NCI-H1930 (cell line): ENCODE measurements at regions not wholly inside any gene's neighbourhood (a gene's known extent, or its start where the extent isn't known, plus 50 kb on each side); places are given as distances from the start of the nearest gene placed in this dataset.
A peak's percentile ranks its signal among the peaks of the same experiment; 100 is the strongest.
"Not testable (repeated sequence)": the region's sequence is repeated elsewhere in the genome, so short reads cannot be mapped to it uniquely, and the experiment has no call there.

Source experiments
- DNase-seq, 2 experiments: peaks; one replicate each; lab custom pipeline; 2025; lab: John Stamatoyannopoulos, UW

DNA sequence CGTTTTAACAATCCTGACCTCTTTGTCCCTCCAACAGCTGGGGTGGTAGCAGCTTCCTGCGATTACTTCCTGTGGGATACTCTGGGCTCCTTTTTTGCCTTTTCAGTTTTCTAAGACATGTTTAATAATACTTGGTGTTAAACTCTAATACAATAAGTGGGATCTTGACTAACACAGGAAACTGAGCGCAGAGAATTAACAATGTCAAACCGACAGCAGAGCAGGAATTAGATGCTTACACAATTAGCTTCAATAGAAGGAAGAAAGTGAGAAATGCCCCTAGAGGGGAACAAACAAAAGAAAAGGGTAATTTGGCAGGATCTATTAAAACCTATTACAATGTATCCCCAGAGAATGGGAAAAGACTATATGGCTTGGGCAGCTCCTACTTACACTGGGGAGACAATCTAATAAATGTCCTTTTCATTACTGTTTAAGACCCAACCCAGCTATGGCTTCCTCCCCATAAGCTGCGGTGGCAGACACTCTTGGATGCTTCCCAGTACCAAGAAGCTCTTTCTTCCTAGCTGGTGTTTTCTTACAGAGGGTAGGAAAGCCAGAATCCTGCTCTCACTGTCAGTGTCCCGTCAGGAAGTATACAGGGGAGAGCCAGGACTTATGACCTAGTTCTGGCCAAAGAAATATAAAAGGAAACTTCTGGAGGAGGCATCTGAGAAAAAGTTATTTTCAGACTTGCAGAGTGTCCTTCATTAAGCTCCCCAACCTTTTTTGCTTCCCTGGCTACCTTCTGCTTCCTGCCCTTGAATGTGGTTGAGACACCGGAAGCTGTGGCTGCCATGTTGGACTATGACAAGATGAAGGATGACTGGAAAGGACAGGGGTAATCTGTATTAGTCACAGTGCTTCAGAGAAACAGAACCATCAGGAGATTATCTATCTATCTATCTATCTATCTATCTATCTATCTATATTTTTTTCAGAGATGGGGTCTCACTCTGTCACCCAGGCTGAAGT lies 194.1 kb upstream of the KBTBD8 start:
- DNase-seq = no peak

DNA sequence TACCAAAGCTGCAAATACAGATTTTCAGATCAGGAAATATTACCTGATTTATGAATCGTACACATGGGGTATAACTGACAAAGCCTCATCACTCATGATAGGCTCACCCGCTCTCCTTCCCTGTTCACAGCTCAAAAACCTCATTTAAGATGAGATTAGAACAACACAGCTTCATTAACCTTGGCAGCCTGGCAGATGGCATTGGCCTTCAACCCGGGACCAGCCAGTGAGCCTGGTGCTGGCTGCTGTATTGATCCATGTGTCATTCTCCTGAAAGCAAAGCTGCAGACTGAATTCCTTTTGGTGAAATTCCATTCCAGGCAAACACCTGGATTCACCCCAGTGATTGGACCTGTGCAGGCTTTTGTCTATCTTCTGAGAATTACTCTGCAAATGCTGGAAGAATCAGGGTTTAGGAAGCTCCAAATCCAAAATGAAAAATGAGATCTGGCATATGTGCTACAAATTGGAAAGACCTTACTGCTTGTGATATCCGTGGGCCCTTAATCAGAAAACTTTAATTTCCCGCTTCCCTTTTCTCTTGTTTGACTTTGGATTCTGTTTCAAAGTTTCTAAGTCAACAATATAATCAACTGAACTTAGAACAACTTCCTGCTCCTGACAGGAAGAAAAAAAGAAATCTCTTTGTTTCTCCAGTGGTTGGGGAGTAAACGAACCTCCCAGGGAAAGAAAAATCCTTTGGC lies 189.1 kb upstream of the KBTBD8 start:
- DNase-seq = no peak

GRCh38 chr3:66809595-66809958 lies 188.5 kb upstream of the KBTBD8 start:
- no peak for DNase-seq

GRCh38 chr3:66812136-66812535 lies 186.0 kb upstream of the KBTBD8 start:
- DNase-seq = no peak

- no peak for DNase-seq
Measured at GRCh38 chr3:66812741-66813140, 185.4 kb upstream of the KBTBD8 start.

- peak; percentile 18 to 19 for DNase-seq
Measured at GRCh38 chr3:66816090-66816761, 181.9 kb upstream of the KBTBD8 start.

DNA sequence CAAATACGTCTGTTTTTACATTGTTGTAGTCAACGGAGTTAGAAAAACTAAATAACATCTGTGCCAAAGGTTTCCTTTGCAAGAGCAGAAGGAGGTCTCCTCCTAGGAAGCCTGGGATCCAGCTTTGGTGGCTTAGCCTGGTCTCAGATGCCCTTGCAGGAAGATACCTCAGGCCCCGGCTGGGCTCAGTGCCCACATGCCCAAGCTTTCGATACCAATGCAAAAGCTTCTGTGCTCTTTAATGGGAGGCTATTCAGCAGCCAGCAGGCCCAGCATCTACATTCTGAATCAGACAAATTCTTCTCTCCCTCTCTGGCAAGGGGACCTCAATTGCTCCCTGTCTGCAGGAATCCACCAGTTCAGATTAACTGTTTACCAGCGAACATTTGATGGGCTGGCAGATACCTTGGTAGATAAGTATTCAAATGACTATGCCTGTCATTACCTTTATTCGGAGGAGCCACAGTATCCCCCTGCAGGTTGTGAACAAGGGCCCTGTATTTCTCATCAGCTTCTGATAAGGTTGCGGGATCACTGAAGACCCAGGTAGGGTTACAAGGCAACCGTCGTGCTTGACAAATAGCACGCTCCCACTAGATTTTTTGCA lies 180.1 kb upstream of the KBTBD8 start:
- no peak for DNase-seq

GRCh38 chr3:66819993-66820501 lies 178.1 kb upstream of the KBTBD8 start:
- no peak for DNase-seq

DNA sequence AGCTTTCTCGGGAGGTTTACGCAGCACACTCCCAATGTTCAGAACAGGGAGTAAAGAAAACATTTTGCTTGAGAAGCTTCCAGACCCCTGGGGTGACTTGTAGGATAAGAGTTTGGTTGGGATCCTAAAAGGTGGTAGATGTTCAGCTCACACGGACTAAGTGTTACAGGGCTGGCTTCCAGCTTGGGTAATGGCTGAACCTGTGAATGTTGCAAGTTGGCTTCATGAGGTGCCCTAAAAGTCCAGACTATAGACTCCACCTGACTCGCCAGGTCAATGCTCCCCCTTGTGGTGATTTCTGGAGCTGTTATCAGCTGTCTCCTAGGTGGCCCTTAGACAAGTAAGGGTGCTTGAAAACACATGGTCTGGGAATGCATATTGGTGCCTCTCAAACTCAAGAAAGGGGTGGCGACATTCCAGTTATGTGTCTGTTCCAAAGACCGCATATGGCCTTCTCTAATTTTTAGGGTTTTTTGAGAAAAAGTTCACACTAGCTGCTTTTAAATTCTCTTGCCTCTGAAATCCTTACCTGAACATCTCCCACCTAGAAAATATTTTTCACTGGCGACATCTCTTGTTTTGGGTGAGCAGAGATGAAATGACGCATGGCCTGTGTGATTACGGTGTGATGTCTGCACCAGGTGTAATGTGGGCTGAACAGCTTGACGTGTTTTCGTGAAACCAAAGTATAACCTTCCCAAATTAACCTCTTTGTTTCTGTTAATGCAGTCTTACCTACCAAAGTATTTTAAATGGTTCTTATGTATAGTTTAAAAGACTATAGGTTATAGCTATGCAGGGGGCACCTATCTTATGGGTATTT lies 175.7 kb upstream of the KBTBD8 start:
- DNase-seq = peak in 1 of 2 experiments; percentile 1

DNA sequence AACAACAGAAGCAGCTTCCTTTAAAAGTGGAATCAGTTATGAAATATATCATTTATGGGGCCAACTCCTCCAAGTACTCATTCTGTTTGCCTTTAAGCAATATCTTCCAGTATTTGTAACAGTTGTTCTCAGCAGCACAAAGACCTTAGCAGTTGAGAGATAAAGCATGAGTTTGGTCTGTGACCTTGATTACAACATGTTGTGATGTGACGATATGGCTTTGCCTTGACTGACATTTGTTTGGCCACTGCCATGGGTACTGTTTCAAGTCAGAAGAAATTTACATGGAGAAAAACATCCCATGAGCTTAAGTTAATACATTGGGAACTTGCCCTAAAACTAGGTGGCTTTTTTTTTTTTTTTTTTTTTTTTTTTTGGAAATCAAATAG lies 175.1 kb upstream of the KBTBD8 start:
- no peak for DNase-seq

GRCh38 chr3:66823532-66823931 lies 174.6 kb upstream of the KBTBD8 start:
- no peak for DNase-seq

DNA sequence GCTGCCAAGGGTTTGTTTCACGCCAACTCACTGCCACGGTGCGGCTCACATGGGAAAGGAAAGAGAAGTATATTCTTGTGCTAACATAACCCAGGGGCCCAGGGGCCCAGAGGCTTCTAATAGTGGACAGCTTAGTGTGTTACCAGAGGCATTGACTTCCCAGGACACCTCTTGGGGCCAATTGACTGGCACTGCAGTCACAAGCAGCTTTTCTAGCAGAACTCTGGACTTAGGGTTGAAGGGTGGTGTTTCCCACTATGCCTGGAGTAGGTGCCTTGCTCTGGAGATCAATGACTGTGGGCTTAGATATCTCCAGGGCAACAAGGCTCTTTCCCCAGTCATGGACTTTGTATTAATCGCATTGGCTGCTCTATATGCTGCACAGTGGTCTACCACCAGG lies 172.7 kb upstream of the KBTBD8 start:
- DNase-seq = no peak

- DNase-seq = no peak
Measured at GRCh38 chr3:66827726-66828125, 170.4 kb upstream of the KBTBD8 start.

DNA sequence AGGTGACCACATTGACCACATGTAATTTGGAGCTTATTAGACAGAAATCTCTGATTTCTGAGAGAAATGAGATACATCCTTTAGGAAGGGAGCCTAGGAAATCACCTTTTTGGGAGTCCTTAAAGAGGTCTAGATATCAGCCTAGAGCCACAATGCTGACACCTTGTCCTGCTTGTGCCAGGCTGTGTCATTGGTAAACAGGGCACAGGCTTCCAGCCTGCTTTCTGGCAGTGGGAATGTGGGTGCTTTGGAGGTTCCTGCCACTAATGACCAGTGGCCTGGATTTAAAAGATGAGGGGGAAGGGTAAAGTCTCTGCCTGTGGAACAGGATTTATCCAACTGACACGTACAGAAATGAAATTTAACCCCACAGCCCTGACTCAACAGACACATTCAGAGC lies 169.8 kb upstream of the KBTBD8 start:
- DNase-seq = no peak

DNA sequence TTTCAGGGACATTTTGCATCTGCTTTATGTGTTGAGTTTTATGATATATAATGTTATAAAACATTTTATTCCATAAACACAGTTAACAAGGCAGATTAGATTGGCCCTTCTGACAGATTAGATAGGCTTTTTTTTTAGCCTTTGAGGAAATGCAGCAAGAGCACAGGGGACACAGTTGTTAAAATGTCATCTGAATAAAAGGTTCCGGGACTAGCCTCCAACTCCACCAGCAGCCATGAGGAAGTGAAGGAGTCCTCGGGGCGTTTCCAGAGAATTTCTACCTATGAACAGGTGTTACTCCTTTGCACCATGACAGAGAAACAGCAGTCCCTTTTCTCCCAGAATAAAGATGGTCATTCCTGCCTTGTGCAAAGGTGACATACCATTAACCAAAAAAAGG lies 167.8 kb upstream of the KBTBD8 start:
- no peak for DNase-seq

- DNase-seq = no peak
Measured at GRCh38 chr3:66831931-66832330, 166.2 kb upstream of the KBTBD8 start.

DNA sequence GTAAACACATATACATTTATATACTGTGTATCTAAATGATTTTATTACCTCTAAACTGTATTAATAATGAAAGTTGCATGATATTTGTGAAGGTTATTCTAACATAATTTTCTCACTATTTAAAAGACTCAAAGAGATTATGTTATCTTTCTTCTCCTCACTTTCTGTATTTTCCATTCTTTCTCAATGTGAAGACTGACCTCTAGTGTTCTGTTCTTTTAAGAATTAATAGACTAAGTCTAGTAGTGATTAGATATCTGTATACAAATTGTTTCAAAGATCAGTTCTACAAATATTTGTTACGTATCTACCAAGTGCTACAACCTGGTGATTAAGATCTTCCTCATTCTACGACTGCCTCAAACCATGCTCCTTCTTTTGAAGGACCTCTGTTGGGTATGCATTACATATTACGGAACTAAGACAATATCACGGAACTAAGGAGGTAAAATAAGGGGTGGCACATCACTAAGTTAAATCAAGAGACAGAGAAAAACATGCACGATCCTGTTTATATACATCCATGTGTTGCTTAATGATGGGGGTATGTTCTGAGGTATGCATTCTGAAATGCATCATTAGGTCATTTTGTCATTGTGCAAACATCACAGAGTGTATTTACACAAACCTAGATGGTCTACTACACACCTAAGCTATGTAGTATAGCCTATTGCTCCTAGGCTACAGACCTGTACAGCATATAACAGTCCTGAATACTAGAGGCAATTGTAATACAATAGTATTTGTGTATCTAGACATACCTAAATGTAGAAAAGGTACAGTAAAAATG lies 161.5 kb upstream of the KBTBD8 start:
- no peak for DNase-seq

- DNase-seq = no peak
Measured at GRCh38 chr3:66838704-66839103, 159.4 kb upstream of the KBTBD8 start.

DNA sequence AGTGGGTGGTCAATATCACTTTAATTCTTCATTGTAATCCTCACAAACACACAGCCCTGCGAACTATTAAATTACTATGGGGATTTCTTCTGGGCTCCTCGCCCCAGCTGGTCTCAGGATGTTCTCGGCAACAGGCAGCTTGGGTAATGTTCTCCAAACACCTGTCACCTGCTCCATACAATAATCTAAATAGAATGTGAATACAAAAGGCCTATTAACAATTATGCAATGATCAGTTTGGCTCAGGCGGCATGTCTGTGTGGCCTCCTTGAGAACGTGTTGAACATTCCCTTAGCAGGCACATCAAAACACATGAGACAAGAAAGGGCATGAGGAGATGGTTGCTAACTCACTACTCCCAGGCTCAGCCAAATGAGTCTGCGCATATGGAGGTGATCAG lies 158.6 kb upstream of the KBTBD8 start:
- DNase-seq = no peak

GRCh38 chr3:66842761-66843464 lies 155.2 kb upstream of the KBTBD8 start:
- not testable (repeated sequence) for DNase-seq
